Skeletal muscle satellite cell (primary cell): ENCODE measurements at regions not wholly inside any gene's neighbourhood (a gene's known extent, or its start where the extent isn't known, plus 50 kb on each side); places are given as distances from the start of the nearest gene placed in this dataset.

Experiments used
- H3K27me3 ChIP-seq: 2 replicates; pipeline ENCODE4 v1.7.0; 2013; ENCODE audit warnings: low read length; ENCODE audit not compliant: control insufficient read depth, insufficient read depth
- H3K36me3 ChIP-seq: 2 replicates; pipeline ENCODE4 v1.7.0; 2013; ENCODE audit warnings: mild to moderate bottlenecking, control low read depth, low read length; ENCODE audit not compliant: insufficient read depth
- H3K4me1 ChIP-seq: 2 replicates; pipeline ENCODE4 v1.7.0; 2013; ENCODE audit warnings: low read length; ENCODE audit not compliant: control insufficient read depth, insufficient read depth
- H3K4me2 ChIP-seq: 2 replicates; pipeline ENCODE4 v1.7.0; 2013; ENCODE audit warnings: mild to moderate bottlenecking, low read length
- H3K4me3 ChIP-seq: 2 replicates; pipeline ENCODE4 v1.7.0; 2013; ENCODE audit warnings: low read length
- H3K9ac ChIP-seq: 2 replicates; pipeline ENCODE4 v1.7.0; 2013; ENCODE audit warnings: mild to moderate bottlenecking, low read depth, low read length, moderate library complexity
- H3K9me3 ChIP-seq: replicated peaks from 2 replicates; pipeline ENCODE4 v1.7.0; 2013; ENCODE audit warnings: mild to moderate bottlenecking, control low read depth, low read length

GRCh38 chr12:126147321-126147720, 1082.1 kb downstream of the AACS start:
- Histone ChIP-seq H3K36me3 (no peaks in the 10 kb centered on the region), H3K27me3 (no peaks in the 10 kb centered on the region), H3K4me1 (no peaks in the 10 kb centered on the region), H3K9ac (no peak overlapping the region), H3K4me2 (no peak overlapping the region), H3K4me3 (no peak overlapping the region), H3K9me3 (no peaks in the 10 kb centered on the region)

- no peaks in the 10 kb centered on the region for H3K36me3 ChIP-seq
- H3K27me3 ChIP-seq: no peaks in the 10 kb centered on the region
- no peak overlapping the region for H3K4me2 ChIP-seq
- H3K4me3 ChIP-seq: no peak overlapping the region
- no peaks in the 10 kb centered on the region for H3K4me1 ChIP-seq
- H3K9me3 ChIP-seq: no peaks in the 10 kb centered on the region
- no peak overlapping the region for H3K9ac ChIP-seq
Measured at GRCh38 chr12:126156806-126157574, 1091.8 kb downstream of the AACS start.

- Histone ChIP-seq H3K36me3 (no peaks in the 10 kb centered on the region), H3K9me3 (no peaks in the 10 kb centered on the region), H3K9ac (no peak overlapping the region)
Measured at GRCh38 chr12:126157575-126157966, 1092.3 kb downstream of the AACS start.

GRCh38 chr12:126159139-126159538, 1093.9 kb downstream of the AACS start:
- no peaks in the 10 kb centered on the region for H3K4me1 ChIP-seq
- no peaks in the 10 kb centered on the region for H3K27me3 ChIP-seq
- no peaks in the 10 kb centered on the region for H3K9me3 ChIP-seq

More at GRCh38 chr12:126157575-126157966, 1092.3 kb downstream of the AACS start:
- no peak overlapping the region for H3K4me3 ChIP-seq
- H3K4me2 ChIP-seq: no peak overlapping the region
- H3K27me3 ChIP-seq: no peaks in the 10 kb centered on the region
- H3K4me1 ChIP-seq: no peaks in the 10 kb centered on the region

GRCh38 chr12:126160912-126161311, 1095.7 kb downstream of the AACS start:
- Histone ChIP-seq H3K27me3 (no peaks in the 10 kb centered on the region), H3K36me3 (no peaks in the 10 kb centered on the region), H3K4me3 (no peak overlapping the region), H3K9ac (no peak overlapping the region), H3K4me2 (no peak overlapping the region), H3K9me3 (no peaks in the 10 kb centered on the region), H3K4me1 (no peaks in the 10 kb centered on the region)

More at GRCh38 chr12:126159139-126159538, 1093.9 kb downstream of the AACS start:
- Histone ChIP-seq H3K9ac (no peak overlapping the region), H3K4me3 (no peak overlapping the region), H3K36me3 (no peaks in the 10 kb centered on the region), H3K4me2 (no peak overlapping the region)

- no peaks in the 10 kb centered on the region for H3K4me1 ChIP-seq
- no peak overlapping the region for H3K9ac ChIP-seq
- no peaks in the 10 kb centered on the region for H3K36me3 ChIP-seq
- no peaks in the 10 kb centered on the region for H3K27me3 ChIP-seq
- no peak overlapping the region for H3K4me2 ChIP-seq
- no peaks in the 10 kb centered on the region for H3K9me3 ChIP-seq
- H3K4me3 ChIP-seq: no peak overlapping the region
Measured at GRCh38 chr12:126163984-126164383, 1098.7 kb downstream of the AACS start.

GRCh38 chr12:126171937-126172559, 1106.8 kb downstream of the AACS start:
- Histone ChIP-seq H3K9me3 (no peaks in the 10 kb centered on the region), H3K36me3 (no peaks in the 10 kb centered on the region), H3K4me3 (no peak overlapping the region), H3K27me3 (no peaks in the 10 kb centered on the region), H3K4me1 (no peaks in the 10 kb centered on the region), H3K9ac (no peak overlapping the region), H3K4me2 (no peak overlapping the region)

GRCh38 chr12:126182619-126183236, 1117.5 kb downstream of the AACS start:
- H3K9ac ChIP-seq: no peak overlapping the region
- no peaks in the 10 kb centered on the region for H3K27me3 ChIP-seq
- no peak overlapping the region for H3K4me3 ChIP-seq
- H3K9me3 ChIP-seq: no peaks in the 10 kb centered on the region
- peaks cover 5% of the 10 kb centered on the region for H3K4me1 ChIP-seq
- no peaks in the 10 kb centered on the region for H3K36me3 ChIP-seq
- H3K4me2 ChIP-seq: no peak overlapping the region

- Histone ChIP-seq H3K27me3 (no peaks in the 10 kb centered on the region), H3K4me3 (no peak overlapping the region), H3K9me3 (no peaks in the 10 kb centered on the region), H3K9ac (no peak overlapping the region), H3K4me2 (no peak overlapping the region), H3K4me1 (peaks cover 5% of the 10 kb centered on the region), H3K36me3 (no peaks in the 10 kb centered on the region)
Measured at GRCh38 chr12:126185025-126185424, 1119.8 kb downstream of the AACS start.

GRCh38 chr12:126189856-126190255, 1124.6 kb downstream of the AACS start:
- Histone ChIP-seq H3K4me1 (peaks cover 10% of the 10 kb centered on the region), H3K36me3 (no peaks in the 10 kb centered on the region), H3K9me3 (no peaks in the 10 kb centered on the region), H3K4me3 (no peak overlapping the region), H3K27me3 (no peaks in the 10 kb centered on the region), H3K4me2 (no peak overlapping the region), H3K9ac (no peak overlapping the region)

- H3K9ac ChIP-seq: no peak overlapping the region
Measured at GRCh38 chr12:126191031-126191891, 1126.0 kb downstream of the AACS start.

More at GRCh38 chr12:126191031-126191891, 1126.0 kb downstream of the AACS start:
- no peaks in the 10 kb centered on the region for H3K9me3 ChIP-seq
- no peaks in the 10 kb centered on the region for H3K27me3 ChIP-seq
- peaks cover 10% of the 10 kb centered on the region for H3K4me1 ChIP-seq
- H3K36me3 ChIP-seq: no peaks in the 10 kb centered on the region
- peak overlapping the region; percentile 62 for H3K4me3 ChIP-seq
- peak overlapping the region; percentile 88 for H3K4me2 ChIP-seq
